LHCN-M2 (cell line): ENCODE measurements at regions not wholly inside any gene's neighbourhood (a gene's known extent, or its start where the extent isn't known, plus 50 kb on each side); places are given as distances from the start of the nearest gene placed in this dataset.
A peak's percentile ranks its signal among the peaks of the same experiment; 100 is the strongest.
"Not testable (repeated sequence)": the region's sequence is repeated elsewhere in the genome, so short reads cannot be mapped to it uniquely, and the experiment has no call there.

Experiments used
- DNase-seq: peaks from one replicate; pipeline ENCODE4 v3.0.0-alpha.2; 2012; ENCODE audit warnings: low read depth

DNA sequence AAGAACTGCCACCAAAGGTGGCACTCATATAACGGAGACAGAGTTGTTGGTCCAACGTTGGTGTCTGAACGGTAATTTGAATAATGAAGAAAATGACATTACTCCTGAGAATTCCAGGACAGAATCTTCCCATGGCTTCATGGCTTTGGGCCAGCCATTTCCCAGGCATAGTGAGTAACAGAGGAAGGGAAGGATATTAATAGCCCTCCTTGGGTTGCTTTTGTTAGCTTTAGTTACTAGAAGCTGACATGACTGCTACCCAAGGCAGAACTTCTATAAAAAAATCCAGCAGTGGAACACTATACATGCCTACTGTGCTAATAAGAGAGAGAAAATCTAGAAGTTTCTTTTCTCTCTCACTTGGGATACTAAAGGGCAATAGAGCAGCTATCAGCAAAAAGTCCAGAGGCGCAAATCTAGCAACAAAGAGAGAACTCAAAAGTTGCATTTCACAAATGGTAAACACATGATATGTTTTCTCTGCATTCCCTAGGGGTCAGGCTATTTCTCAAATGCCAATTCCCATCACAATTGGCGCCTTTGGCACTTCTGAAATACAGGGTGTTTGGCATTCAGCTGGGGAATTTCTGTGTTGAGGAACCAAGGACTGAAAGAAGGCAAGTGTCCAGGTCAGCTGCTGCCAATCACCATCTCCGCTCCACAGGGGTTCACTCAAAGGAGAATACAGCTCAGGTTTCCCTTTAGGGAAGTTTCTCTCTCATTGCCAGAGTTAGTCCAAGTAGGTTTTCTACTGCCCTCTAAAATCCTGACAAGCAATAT lies 160.8 kb upstream of the KYNU start:
- peak; percentile 61 for DNase-seq

DNA sequence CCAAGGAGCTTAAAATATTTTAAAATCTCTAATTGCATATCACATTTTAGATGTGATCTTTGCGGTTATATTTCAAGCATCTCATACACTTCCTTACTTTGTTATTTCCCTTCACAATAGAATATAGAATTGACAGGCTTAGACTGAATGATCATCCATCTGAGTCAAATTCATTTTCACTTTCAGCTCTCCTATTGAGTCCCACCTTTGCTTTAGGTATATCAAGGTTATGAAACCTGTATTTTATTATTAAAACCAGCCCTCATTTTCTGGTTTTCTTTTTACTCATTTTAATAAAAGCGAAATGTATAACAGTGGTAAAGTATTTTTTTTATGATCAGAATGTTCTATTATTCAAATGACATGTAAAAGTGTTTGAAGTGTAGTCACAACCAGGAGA lies 162.9 kb upstream of the KYNU start:
- no peak for DNase-seq

DNA sequence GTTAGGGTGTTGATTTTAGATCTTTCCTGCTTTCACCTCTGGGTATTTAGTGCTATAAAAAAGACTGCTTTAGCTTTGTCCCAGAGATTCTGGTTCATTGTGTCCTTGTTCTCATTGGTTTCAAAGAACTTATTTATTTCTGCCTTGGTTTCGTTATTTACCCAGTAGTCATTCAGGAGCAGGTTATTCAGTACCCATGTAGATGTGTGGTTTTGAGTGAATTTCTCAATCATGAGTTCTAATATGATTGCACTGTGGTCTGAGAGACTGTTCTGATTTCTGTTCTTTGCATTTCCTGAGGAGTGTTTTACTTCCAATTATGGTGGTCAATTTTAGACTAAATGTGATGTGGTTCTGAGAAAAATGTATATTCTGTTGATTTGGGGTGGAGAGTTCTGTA lies 167.1 kb upstream of the KYNU start:
- DNase-seq: peak; percentile 11

DNA sequence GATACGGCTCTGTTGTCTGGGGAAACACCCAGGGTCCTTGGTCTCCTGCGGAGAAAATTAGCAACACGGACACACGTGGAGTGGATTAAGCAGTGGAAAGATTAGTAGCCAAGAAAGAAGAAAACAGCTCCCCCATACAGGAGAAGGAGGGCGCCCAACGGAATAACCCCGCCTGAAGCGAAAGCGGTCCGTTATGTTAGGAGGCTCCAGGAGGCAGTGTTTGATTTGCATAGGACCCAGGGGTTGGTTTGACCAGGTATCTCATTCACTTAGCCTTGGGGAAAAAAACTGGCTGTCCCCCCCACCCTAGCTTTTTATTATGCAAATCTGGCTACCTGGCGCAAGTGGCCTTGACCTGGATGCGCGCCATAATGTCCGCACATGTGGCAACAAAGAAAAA lies 170.1 kb upstream of the KYNU start:
- DNase-seq: no peak

DNA sequence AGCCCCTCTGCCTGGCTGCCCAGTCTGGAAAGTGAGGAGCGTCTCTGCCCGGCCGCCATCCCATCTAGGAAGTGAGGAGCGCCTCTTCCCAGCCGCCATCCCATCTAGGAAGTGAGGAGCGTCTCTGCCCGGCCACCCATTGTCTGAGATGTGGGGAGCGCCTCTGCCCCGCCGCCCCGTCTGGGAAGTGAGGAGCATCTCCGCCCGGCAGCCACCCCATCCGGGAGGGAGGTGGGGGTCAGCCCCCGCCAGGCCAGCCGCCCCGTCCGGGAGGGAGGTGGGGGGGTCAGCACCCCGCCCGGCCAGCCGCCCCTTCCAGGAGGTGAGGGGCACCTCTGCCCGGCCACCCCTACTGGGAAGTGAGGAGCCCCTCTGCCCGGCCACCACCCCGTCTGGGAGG lies 175.1 kb upstream of the KYNU start:
- DNase-seq: not testable (repeated sequence)

DNA sequence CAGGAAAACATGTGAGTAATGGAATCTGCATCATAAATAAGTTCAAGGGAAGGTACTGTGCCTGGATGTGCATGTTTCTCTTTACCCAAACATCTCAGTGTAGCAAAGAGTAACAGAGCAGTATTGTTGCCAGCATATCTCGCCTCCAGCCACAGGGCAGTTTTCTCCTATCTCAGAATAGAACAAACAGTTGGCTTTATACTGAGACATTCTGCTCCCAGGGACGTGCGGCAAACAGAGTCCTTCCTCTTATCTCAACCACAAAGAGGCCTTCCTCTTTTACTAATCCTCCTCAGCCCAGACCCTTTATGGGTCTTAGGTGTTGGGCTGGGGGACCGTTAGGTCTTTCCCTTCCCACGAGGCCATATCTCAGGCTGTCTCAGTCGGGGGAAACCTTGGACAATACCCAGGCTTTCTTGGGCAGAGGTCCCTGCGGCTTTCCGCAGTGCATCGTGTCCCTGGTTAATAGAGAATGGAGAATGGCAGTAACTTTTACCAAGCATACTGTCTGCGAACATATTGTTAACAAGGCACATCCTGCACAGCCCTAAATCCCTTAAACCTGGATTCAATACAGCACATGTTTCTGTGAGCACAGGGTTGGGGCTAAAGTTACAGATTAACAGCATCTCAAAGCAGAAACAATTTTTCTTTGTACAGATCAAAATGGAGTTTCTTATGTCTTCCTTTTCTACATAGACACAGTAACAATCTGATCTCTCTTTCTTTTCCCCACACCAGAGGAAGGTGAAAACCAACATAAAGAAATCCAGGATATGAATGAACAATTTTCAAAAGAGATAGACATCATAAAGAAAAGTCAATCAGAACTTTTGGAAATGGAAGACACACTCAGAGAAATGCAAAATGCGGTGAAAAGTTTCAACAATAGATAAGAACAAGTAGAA lies 181.9 kb upstream of the KYNU start:
- DNase-seq: not testable (repeated sequence)

DNA sequence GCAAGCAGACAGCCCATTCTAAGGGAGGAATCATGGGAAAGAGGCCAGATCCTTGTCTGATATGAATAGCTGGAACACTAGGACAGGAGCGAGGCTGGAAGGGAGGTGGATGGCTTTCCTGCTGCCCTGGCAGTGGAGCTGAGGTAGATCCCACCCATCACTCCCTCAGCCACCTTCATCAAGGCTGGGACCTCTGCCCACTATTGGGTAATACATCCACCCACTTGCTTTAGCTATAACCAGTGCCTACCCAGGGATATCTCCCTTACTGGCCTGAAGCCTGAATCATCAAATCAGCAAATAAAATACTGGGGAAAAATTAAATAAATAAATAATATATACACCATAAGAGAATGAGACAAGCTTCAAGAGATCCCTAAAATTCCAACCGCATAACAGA lies 183.2 kb upstream of the KYNU start:
- DNase-seq: no peak

DNA sequence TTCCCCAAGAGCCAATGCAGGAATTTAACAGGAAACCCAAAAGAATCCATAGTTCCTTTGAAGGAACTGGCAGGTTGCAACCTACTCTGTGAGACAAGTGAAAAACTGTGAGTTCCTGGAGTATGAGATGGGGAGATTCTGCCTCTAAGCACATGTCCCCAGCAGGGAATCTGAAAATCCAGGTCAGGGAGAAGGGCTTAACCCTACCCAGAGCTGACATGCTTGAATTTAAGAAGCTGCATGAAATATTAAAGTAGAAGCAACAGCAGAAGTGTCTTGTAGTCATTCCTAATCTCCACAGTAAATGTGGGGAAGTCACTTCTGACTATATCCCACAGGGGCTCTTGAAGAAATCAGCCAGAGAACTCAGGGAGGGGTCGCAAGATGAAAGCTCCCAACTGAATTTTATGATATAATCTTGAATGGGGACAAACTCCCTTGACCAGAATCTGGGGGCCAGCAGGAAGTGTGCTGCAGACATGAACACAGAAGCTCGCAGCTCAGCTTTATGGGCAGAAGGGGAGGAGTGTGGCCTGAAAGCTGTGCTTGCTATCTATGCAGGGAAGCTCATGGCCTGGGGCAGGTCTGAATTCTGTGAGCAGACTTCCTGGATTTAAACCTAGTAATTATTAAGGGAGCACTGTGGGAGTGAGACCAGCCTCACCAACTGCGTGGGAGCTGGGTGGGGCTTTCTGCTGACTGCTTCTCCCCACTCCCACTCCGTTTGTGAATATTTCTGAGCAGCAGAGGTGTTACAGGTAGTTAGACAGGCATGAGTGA lies 184.1 kb upstream of the KYNU start:
- DNase-seq: no peak

DNA sequence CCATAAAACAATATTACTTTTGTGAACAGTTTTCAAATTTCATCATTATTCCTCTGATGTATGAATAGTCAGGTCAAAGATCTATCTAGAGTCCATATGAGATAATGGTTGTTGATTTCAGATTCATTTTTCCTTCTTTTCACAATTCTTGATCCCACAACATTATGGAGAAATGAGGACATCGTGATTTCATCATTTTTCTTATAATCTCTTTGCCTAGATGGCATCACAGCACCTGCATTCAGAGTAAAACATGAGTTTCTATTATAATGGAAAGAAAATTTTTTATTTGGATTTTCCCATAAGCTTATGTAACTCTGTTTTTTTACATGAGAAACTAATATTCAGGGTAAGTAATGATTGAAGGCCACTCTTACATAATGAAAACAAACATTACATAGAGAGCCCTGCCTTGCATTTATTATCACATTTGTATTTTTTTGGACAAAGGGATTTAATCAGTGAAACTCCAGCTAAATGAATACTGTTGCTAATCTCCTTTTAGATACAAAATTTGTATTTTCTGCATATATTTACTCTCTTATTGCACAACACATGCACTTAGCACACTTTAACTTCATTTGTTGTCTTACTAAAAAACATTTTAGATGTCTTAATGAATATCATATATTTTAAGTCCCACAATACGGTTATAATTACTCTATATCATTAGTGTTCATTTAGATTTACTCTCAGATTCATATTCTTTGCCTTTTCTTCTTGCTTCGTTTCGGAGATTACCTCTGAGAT lies 188.4 kb upstream of the KYNU start:
- DNase-seq: no peak

DNA sequence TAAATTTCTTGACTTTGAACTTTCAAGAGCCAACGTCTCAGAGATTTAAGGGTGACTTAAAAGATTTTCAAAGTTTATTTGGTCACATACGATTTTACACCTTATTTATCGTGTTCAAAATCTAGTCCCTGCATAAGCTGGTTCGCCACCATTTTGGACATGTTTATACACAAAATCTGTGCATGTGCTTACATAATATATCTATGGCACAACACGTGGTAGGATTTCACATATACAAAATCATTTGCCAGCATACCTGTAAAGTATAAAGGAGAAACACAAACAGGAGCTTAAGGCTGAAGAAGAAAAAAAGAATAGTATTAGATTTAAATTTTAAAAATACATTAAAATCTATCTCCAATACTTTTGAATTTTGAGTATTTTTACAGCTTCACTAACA lies 190.0 kb upstream of the KYNU start:
- no peak for DNase-seq

DNA sequence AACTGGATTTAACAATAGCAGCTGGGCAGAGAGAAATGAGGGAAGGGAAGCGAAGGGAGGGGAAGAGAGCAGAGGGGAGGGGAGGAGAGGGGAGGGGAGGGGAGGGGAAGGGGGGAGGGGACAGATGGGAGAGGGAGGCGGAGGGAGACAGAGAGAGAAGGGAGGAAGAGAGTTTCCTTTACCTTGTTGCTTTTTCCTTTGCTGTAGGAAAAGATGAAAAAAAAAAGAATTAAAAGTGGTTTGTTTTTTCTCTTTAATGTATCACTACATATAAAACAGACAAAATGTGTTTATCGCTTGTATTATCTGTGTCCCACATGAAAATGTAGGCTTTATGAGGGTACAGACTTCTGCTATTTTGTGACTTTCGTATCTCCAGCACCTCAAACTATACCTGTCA lies 190.4 kb upstream of the KYNU start:
- DNase-seq: no peak

DNA sequence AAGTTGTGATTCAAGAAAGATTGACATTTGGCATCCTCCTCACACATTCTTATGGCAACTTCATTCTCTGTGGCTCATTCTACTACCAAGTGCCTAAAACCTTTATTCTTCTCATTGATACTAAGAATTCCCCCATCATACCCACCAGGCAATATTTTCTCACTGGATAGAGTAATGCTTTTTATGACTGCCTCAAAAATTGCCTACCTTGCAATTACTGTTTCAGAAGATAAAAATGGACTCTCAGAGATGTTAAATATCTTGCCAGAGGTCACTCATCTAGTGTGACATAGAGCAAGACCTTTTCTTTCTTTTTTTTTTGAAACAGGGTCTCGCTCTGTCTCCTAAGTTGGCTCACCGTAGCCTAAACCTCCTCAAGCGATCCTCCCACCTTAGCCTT lies 192.8 kb upstream of the KYNU start:
- no peak for DNase-seq

DNA sequence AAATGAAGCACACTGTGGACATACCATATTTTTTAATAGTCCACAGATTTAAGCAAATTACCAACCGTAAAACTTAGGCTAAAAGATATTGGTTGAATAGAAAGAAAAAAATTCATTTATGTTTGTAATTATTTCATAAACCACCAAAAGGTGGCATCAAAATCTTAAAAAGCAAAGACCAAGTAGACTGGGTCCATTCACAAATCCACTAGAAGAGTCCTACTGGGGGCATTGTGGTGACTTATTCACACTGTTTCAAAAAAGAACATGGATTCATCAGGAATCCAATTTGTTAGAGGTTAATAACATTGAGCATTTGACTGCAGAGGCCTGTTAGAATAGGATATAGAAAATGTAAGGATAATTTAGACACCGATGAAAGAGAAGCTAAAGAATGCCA lies 194.9 kb upstream of the KYNU start:
- peak; percentile 32 for DNase-seq

DNA sequence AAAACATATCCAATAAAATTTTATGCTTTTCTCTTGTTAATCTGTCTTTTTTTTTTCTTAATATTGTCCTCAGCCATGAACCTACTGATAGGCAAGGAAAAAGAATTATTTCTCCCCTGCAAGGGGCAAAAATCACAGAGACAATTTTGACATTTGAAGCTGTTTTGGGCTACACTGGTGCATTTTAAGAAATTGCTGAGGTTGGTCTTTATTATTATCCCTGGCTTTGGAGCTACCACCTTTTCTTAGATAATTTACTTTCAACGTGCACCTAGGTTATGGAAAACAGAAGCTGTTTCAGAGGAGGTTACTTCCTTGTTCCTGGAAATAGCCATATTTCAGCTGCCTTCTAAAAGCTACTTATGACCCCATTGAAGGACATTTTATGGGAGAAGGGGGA lies 195.5 kb upstream of the KYNU start:
- no peak for DNase-seq

DNA sequence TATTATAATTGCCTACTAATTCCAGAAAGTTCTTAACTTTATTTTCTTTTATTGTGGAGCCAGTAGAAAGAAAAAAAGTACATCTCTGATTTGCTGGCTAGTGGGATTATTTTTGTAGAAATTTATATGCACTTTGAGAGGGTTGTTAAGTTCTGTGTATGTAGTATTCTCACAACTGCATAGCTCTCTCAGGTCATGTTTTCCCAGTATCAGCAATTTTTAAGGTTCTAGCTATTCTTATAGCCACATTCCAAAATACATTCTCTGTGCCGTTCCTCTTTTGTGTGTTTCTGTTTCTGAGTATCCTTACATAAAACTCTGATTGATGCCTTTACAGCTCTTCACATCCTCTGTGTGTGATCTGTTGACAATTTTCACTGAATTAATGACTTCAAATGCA lies 199.3 kb upstream of the KYNU start:
- DNase-seq: no peak

DNA sequence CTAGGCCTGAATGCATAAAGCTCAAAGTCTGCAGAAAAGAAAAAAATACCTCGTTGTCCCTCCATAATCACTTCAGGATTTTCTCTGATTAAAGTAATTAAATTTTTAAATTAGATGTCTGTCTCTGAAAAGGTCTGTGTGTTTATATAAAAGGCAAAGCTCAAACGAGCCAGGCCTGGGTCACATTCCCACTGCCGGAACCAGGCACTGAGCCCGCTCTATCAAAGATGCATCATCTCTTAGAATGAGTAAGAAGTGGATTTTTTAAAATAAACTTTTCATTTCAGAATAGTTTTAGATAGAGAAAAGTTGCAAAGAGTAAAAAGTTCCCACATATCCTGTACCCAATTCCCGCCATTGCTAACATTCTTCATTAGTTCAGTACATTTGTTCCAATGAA lies 202.1 kb upstream of the KYNU start:
- DNase-seq: no peak

DNA sequence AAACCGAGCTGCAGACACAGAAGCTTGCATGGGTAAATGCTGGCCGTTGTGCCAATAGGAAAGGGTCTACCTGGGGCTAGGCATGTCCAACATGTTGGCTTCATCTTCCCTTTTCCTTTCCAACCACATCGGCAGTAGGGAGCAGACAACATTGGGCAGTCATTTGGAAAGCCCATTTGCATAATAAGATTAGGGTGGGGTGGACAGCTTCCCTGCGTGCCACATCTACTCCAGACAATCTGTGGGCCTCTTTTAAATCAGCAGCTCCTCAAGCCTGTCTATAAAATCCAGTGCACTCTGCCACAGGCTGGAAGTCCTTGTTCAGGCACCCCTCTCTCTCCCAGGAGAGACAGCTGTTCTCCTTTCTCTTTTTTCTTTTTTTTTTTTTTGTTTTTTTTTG lies 203.6 kb upstream of the KYNU start:
- no peak for DNase-seq

DNA sequence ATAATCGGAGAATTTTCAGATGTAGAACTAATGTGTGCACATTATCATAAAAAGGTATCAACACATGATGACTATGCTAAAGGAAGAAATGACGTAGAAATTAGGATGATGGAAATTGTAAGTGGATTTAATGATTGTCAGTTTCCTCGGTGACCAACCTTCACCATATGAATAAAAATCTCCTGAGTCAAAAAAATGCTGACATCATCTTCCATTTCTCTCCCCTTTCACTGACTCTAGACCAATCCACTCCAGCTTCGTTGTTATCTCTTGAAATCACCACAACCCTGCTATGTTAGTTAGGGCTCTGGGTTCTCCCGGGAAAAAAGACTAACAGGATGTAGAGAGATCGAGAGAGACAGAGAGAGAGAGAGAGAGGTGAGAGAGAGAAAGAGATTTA lies 204.8 kb upstream of the KYNU start:
- no peak for DNase-seq

DNA sequence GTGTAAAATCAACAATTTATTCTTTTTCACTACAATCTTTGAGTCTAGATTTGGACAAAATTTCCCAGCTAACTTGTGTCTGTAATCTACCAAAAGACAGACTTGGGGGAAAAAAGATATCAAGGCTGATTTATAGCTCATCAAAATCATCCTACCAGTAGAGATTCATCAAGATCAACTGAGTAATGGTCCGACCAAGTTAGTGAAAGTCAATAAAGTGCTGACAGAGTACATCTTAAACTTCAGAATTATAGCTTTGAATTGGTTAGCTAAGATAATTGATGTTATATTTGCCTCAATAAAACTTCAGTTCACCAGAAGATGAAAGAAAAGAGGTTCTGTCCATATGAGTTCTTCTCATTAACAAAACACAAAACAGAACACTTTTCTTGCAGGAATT lies 207.1 kb upstream of the KYNU start:
- DNase-seq: no peak

DNA sequence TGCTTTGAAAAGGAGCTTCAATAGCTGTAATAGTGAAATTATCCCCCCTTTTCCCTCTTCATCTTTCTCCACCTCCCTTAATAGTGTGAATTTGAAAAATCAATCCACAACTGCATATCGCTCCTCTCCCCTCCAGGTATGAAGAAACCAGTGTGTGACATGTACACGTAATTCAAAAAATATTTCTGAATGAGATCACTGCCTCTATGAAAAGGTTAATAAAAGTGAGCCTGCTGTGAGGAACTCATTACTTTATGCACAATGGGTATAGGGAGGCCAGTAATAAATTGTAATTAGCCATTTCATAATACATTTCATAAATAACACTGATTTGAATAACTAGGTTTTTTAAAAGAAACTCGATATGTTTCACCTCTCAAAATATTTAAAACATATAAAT lies 209.0 kb upstream of the KYNU start:
- no peak for DNase-seq

DNA sequence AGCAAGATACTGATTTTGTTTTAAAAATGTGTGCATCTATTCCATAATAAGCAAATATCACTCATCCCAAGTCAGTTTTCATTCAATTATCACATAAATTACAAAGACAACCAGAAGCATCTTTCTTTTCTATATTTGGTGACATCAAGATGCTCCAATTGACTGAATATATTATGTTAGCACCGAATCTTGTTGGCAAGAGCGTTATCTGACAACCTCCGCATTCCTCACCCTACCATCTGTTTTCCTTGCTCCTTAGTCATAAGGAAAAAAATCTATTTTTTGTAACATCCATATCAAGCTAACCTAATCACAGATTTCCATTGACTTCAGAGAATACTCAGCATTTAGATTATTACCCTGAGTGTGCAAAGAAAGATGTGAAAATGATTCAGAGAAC lies 212.2 kb upstream of the KYNU start:
- no peak for DNase-seq

DNA sequence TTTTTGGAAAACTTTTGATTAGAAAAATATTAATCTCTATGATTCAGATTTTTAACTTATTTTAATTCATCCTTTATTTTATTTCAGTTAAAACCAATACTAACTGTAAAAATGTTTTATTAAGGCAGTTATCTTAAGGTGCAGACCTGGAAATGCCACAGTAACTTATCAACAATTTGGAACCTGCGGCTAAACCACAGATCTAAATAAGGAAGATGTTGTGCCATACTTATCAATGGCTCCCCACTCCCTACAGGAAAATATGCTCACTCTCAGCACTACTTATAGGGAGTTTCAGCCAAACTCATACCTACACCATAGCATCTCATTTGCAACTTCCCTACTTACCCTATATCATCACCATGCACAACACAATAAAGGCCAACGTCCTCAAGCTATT lies 226.9 kb upstream of the KYNU start:
- no peak for DNase-seq
